IMR-90 (cell line): ENCODE measurements at regions not wholly inside any gene's neighbourhood (a gene's known extent, or its start where the extent isn't known, plus 50 kb on each side); places are given as distances from the start of the nearest gene placed in this dataset.

Experiments used
- ATAC-seq: fragments of 200-7000 bp; cut with Tn5 transposase; 2 replicates; pipeline ENCODE4 v1.9.1; 2020; ENCODE audit warnings: low read depth, mild to moderate bottlenecking, moderate library complexity
- BruUV-seq: library from RNA; stranded (reverse); fragments of 400-500 nt; replicated peaks from 2 replicates; lab custom pipeline; 2021; lab: Mats Ljungman, UMichigan
- CTCF ChIA-PET: fragments of 300-600 bp; formaldehyde crosslinking; extraction: SDS; loops from one replicate; lab custom pipeline; 2021; ENCODE audit warnings: antibody characterized with exemption; lab: Yijun Ruan, JAX
- POLR2A ChIA-PET: fragments of 300-600 bp; sonication (Branson Sonifier 250); formaldehyde crosslinking; loops from one replicate; lab custom pipeline; 2022; ENCODE audit warnings: antibody characterized with exemption; ENCODE audit not compliant: unreplicated experiment; lab: Charles Lee
- DNase-seq: peaks from one replicate; pipeline ENCODE4 v3.0.0; 2013
- H2AFZ ChIP-seq: replicated peaks from 2 replicates; pipeline ENCODE3; 2013; ENCODE audit warnings: low read length, mild to moderate bottlenecking; ENCODE audit not compliant: poor library complexity
- H2AK5ac ChIP-seq: 2 replicates; pipeline ENCODE4 v1.6.1; 2013; ENCODE audit warnings: low read depth, low read length, inconsistent platforms
- H2AK9ac ChIP-seq: replicated peaks from 2 replicates; pipeline ENCODE3; 2013; ENCODE audit warnings: mild to moderate bottlenecking, low read depth, low read length, moderate library complexity; ENCODE audit not compliant: poor library complexity
- H2BK120ac ChIP-seq: 2 replicates; pipeline ENCODE4 v1.6.1; 2013; ENCODE audit warnings: low read depth, low read length, inconsistent platforms
- H2BK15ac ChIP-seq: 3 replicates; pipeline ENCODE4 v1.6.1; 2013; ENCODE audit warnings: low read depth, low read length, inconsistent platforms
- H2BK20ac ChIP-seq: 2 replicates; pipeline ENCODE4 v1.6.1; 2013; ENCODE audit warnings: low read depth, mild to moderate bottlenecking, inconsistent platforms, low read length, moderate library complexity
- H2BK5ac ChIP-seq: 2 replicates; pipeline ENCODE4 v1.6.1; 2013; ENCODE audit warnings: mild to moderate bottlenecking, low read depth, low read length, inconsistent platforms; ENCODE audit not compliant: poor library complexity, severe bottlenecking
- H3K14ac ChIP-seq: replicated peaks from 2 replicates; pipeline ENCODE4 v1.6.1; 2013; ENCODE audit warnings: low read depth, low read length, inconsistent platforms
- H3K18ac ChIP-seq: 2 replicates; pipeline ENCODE4 v1.6.1; 2013; ENCODE audit warnings: low read depth, low read length, control low read depth
- H3K23ac ChIP-seq: 2 replicates; pipeline ENCODE4 v1.6.1; 2013; ENCODE audit warnings: low read depth, low read length, inconsistent platforms
- H3K27ac ChIP-seq: 2 replicates; pipeline ENCODE4 v1.5.1; 2013; ENCODE audit warnings: mild to moderate bottlenecking, control low read depth, low read length; ENCODE audit not compliant: insufficient read depth
- H3K27me3 ChIP-seq: 2 replicates; pipeline ENCODE4 v1.6.1; 2013; ENCODE audit warnings: low read length; ENCODE audit not compliant: control insufficient read depth, insufficient read depth
- H3K36me3 ChIP-seq: 2 replicates; pipeline ENCODE4 v1.6.1; 2013; ENCODE audit warnings: low read length, mixed read lengths; ENCODE audit not compliant: control insufficient read depth, insufficient read depth
- H3K4ac ChIP-seq: 2 replicates; pipeline ENCODE4 v1.6.1; 2013; ENCODE audit warnings: low read depth, low read length, inconsistent platforms
- H3K4me1 ChIP-seq: 2 replicates; pipeline ENCODE4 v1.6.1; 2013; ENCODE audit warnings: low read length, mixed read lengths; ENCODE audit not compliant: control insufficient read depth, insufficient read depth
- H3K4me2 ChIP-seq: 2 replicates; pipeline ENCODE4 v1.6.1; 2013; ENCODE audit warnings: low read depth, mild to moderate bottlenecking, control low read depth, low read length, moderate library complexity
- H3K4me3 ChIP-seq: 2 replicates; pipeline ENCODE4 v1.5.1; 2013; ENCODE audit warnings: low read depth, mild to moderate bottlenecking, control low read depth, low read length, moderate library complexity; ENCODE audit not compliant: insufficient read depth
- H3K56ac ChIP-seq: 2 replicates; pipeline ENCODE4 v1.6.1; 2013; ENCODE audit warnings: low read length, inconsistent platforms; ENCODE audit not compliant: insufficient read depth; ENCODE audit errors: extremely low read depth
- H3K79me1 ChIP-seq, 2 experiments: 2 replicates each; pipeline ENCODE4 v1.6.1; 2013; ENCODE audit warnings: low read length in 2 of 2, inconsistent platforms in 1 of 2, low read depth in 1 of 2
- H3K9ac ChIP-seq: 2 replicates; pipeline ENCODE4 v1.6.1; 2013; ENCODE audit warnings: low read depth, low read length, control low read depth
- H3K9me1 ChIP-seq: 2 replicates; pipeline ENCODE4 v1.6.1; 2013; ENCODE audit warnings: low read length, inconsistent platforms; ENCODE audit not compliant: insufficient read depth
- H3K9me3 ChIP-seq: 2 replicates; pipeline ENCODE4 v1.6.1; 2013; ENCODE audit warnings: low read length; ENCODE audit not compliant: control insufficient read depth, insufficient read depth
- H4K20me1 ChIP-seq: 2 replicates; pipeline ENCODE4 v1.6.1; 2013; ENCODE audit warnings: low read length, inconsistent platforms; ENCODE audit not compliant: insufficient read depth
- H4K5ac ChIP-seq: 2 replicates; pipeline ENCODE4 v1.6.1; 2013; ENCODE audit warnings: mild to moderate bottlenecking, low read depth, low read length, control low read depth
- H4K8ac ChIP-seq, 2 experiments: 2 replicates each; pipeline ENCODE4 v1.6.1; 2013; ENCODE audit warnings: low read depth in 2 of 2, low read length in 2 of 2, control low read depth in 1 of 2, inconsistent platforms in 1 of 2
- H4K91ac ChIP-seq: 2 replicates; pipeline ENCODE4 v1.6.1; 2013; ENCODE audit warnings: low read depth, low read length, inconsistent platforms; ENCODE audit not compliant: insufficient read depth
- BHLHE40 ChIP-seq: fragments of 150-350 bp; IDR thresholded peaks from 2 replicates; pipeline ENCODE4 v1.6.1; 2016; ENCODE audit warnings: mild to moderate bottlenecking, low read depth, low read length
- CEBPB ChIP-seq: IDR thresholded peaks from 2 replicates; pipeline ENCODE4 v1.6.1; 2012; ENCODE audit warnings: low read depth, low read length, improper control_type of control experiment
- CHD1 ChIP-seq: IDR thresholded peaks from 2 replicates; pipeline ENCODE4 v1.6.1; 2012; ENCODE audit warnings: low read depth, low read length, improper control_type of control experiment
- FOS ChIP-seq: fragments of 150-350 bp; IDR thresholded peaks from 2 replicates; pipeline ENCODE4 v1.6.1; 2016; ENCODE audit warnings: low read depth, low read length
- MAFK ChIP-seq: IDR thresholded peaks from 2 replicates; pipeline ENCODE4 v1.6.1; 2012; ENCODE audit warnings: low read depth, low read length, improper control_type of control experiment
- MAZ ChIP-seq: IDR thresholded peaks from 2 replicates; pipeline ENCODE4 v1.6.1; 2012; ENCODE audit warnings: low read depth, mild to moderate bottlenecking, low read length, improper control_type of control experiment, moderate library complexity, borderline replicate concordance
- MXI1 ChIP-seq: IDR thresholded peaks from 2 replicates; pipeline ENCODE4 v1.6.1; 2012; ENCODE audit warnings: low read depth, mild to moderate bottlenecking, low read length, moderate library complexity, borderline replicate concordance
- NFE2L2 ChIP-seq: fragments of 150-350 bp; IDR thresholded peaks from 2 replicates; pipeline ENCODE4 v1.6.1; 2016; ENCODE audit warnings: low read depth, mild to moderate bottlenecking, low read length
- POLR2A ChIP-seq: IDR thresholded peaks from 2 replicates; pipeline ENCODE4 v1.6.1; 2012; ENCODE audit warnings: mild to moderate bottlenecking, low read depth, low read length
- RAD21 ChIP-seq: IDR thresholded peaks from 2 replicates; pipeline ENCODE4 v1.6.1; 2012; ENCODE audit warnings: low read length, improper control_type of control experiment
- RCOR1 ChIP-seq: IDR thresholded peaks from 2 replicates; pipeline ENCODE4 v1.6.1; 2012; ENCODE audit warnings: mild to moderate bottlenecking, low read length, improper control_type of control experiment; ENCODE audit not compliant: insufficient replicate concordance
- RFX5 ChIP-seq: IDR thresholded peaks from 2 replicates; pipeline ENCODE4 v1.8.0; 2012; ENCODE audit warnings: low read depth, mild to moderate bottlenecking, low read length, moderate library complexity
- SMC3 ChIP-seq: fragments of 150-350 bp; IDR thresholded peaks from 2 replicates; pipeline ENCODE4 v1.6.1; 2016; ENCODE audit warnings: low read depth, mild to moderate bottlenecking, antibody characterized with exemption, low read length, moderate library complexity
- USF2 ChIP-seq: fragments of 150-350 bp; IDR thresholded peaks from 2 replicates; pipeline ENCODE4 v1.6.1; 2017; ENCODE audit warnings: mild to moderate bottlenecking, antibody characterized with exemption, low read length, low read depth
- WGBS, 2 experiments: methylation state at CpG; one replicate each; pipeline versions ENCODE4 v1.1.5 to v1.1.7; 2013; ENCODE audit warnings: missing lambda C conversion rate in 2 of 2; ENCODE audit not compliant: insufficient read length in 1 of 2; ENCODE audit errors: extremely low coverage in 2 of 2; 5-methylcytosine and 5-hydroxymethylcytosine counted together
- dilution Hi-C: fragments of 300-500 bp; cut with HindIII; formaldehyde crosslinking; loops from one replicate; pipeline ENCODE4 v1.14.3; 2018; ENCODE audit warnings: low sequenced_read_pairs; ENCODE audit not compliant: unreplicated experiment
- in situ Hi-C: fragments of 300-500 bp; cut with MboI; formaldehyde crosslinking; loops from 3 replicates; pipeline ENCODE4 v1.14.3; 2019; ENCODE audit warnings: low sequenced_read_pairs, inconsistent platforms, mixed read lengths
- intact Hi-C: fragments of 100-400 bp; cut with micrococcal nuclease; formaldehyde crosslinking; loops from 2 replicates; pipeline ENCODE4 v1.10.0; 2022
- TF ChIP-seq, protein P1 (sequence below): conservative IDR thresholded peaks from 2 replicates; pipeline ENCODE4 v1.5.1; 2012; ENCODE audit warnings: mild to moderate bottlenecking, low read depth, low read length, improper control_type of control experiment
- TF ChIP-seq, protein P2 (sequence below): fragments of 150-350 bp; IDR thresholded peaks from 2 replicates; pipeline ENCODE4 v1.6.1; 2016; ENCODE audit warnings: low read depth, mild to moderate bottlenecking, low read length, moderate library complexity, borderline replicate concordance

DNA sequence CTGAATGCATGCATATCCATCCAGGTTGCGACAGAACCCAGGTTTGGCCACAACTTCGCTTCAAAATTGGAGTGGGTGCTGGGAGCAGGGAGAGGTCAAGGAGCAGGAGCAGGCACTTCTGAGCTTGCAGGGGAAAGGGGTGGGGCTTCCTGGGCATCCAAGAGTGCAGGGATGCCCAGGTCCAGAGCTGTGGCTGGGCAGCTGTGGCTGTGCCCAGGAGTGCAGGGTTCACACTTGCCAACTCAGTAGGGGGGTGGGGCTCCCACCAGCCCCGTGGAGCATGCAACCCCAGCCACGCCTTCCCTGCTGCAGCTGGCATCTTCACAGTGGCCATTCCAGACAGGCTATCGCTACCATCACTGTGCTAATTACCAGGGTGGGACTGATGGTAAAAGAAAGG, 115.3 kb upstream of the MTNR1B start:
- Histone ChIP-seq H3K27me3 (no peaks in the 10 kb centered on the region; the same call in 1 of the 2 replicates), H3K9me1 (no peaks in the 10 kb centered on the region), H3K56ac (no peak overlapping the region), H2BK120ac (no peak overlapping the region), H3K27ac (no peak overlapping the region), H3K4me2 (no peak overlapping the region), H3K9me3 (no peaks in the 10 kb centered on the region), H3K79me1 (no peaks in the 10 kb centered on the region), H2AFZ (no peak overlapping the region), H3K36me3 (no peaks in the 10 kb centered on the region), H2AK5ac (no peak overlapping the region), H3K4ac (no peak overlapping the region), H4K91ac (no peak overlapping the region), H2BK5ac (no peak overlapping the region), H4K5ac (no peak overlapping the region), H3K4me3 (no peak overlapping the region), H2AK9ac (no peak overlapping the region), H3K23ac (no peak overlapping the region), H3K18ac (no peak overlapping the region), H4K8ac (no peak overlapping the region), H3K4me1 (no peaks in the 10 kb centered on the region), H4K20me1 (no peaks in the 10 kb centered on the region), H3K14ac (no peak overlapping the region), H2BK20ac (no peak overlapping the region), H3K9ac (no peak overlapping the region), H2BK15ac (no peak overlapping the region)
- ChIA-PET POLR2A (no interaction called here), CTCF (no interaction called here)
- in situ Hi-C loops = no loop called here
- no peak for TF ChIP-seq MAFK
- no peak for TF ChIP-seq NFE2L2
- no peak for TF ChIP-seq USF2
- no peak for TF ChIP-seq MXI1
- TF ChIP-seq RCOR1 = no peak
- no peak for TF ChIP-seq RAD21
- TF ChIP-seq, protein P1, sequence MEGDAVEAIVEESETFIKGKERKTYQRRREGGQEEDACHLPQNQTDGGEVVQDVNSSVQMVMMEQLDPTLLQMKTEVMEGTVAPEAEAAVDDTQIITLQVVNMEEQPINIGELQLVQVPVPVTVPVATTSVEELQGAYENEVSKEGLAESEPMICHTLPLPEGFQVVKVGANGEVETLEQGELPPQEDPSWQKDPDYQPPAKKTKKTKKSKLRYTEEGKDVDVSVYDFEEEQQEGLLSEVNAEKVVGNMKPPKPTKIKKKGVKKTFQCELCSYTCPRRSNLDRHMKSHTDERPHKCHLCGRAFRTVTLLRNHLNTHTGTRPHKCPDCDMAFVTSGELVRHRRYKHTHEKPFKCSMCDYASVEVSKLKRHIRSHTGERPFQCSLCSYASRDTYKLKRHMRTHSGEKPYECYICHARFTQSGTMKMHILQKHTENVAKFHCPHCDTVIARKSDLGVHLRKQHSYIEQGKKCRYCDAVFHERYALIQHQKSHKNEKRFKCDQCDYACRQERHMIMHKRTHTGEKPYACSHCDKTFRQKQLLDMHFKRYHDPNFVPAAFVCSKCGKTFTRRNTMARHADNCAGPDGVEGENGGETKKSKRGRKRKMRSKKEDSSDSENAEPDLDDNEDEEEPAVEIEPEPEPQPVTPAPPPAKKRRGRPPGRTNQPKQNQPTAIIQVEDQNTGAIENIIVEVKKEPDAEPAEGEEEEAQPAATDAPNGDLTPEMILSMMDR = no peak
- no peak for TF ChIP-seq MAZ
- TF ChIP-seq CHD1 = no peak
- TF ChIP-seq CEBPB = no peak
- TF ChIP-seq POLR2A = no peak
- no peak for TF ChIP-seq SMC3
- TF ChIP-seq, protein P2, sequence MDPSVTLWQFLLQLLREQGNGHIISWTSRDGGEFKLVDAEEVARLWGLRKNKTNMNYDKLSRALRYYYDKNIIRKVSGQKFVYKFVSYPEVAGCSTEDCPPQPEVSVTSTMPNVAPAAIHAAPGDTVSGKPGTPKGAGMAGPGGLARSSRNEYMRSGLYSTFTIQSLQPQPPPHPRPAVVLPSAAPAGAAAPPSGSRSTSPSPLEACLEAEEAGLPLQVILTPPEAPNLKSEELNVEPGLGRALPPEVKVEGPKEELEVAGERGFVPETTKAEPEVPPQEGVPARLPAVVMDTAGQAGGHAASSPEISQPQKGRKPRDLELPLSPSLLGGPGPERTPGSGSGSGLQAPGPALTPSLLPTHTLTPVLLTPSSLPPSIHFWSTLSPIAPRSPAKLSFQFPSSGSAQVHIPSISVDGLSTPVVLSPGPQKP = no peak
- no peak for TF ChIP-seq BHLHE40
- no peak for TF ChIP-seq FOS
- no peak for TF ChIP-seq RFX5
- DNase-seq = no peak
- ATAC-seq = no peak
- intact Hi-C loops = no loop called here
- WGBS, 2 experiments = 100% methylated on average over 1 of the region's 5 CpGs; no CpG with 5 or more reads in 1 of the 2 experiments
- dilution Hi-C loops = no loop called here
- no TSS peak for BruUV-seq
